Right lobe of liver (tissue), 4 donors: ENCODE measurements at regions not wholly inside any gene's neighbourhood (a gene's known extent, or its start where the extent isn't known, plus 50 kb on each side); places are given as distances from the start of the nearest gene placed in this dataset.

ENCODE experiments used
- CTCF ChIP-seq, 4 donors: fragments of 200-600 bp in 3 of 4; fragments of 450-650 bp in 1 of 4; IDR thresholded peaks; one replicate each; pipeline versions ENCODE4 v1.5.1 to v1.8.0; 2016 to 2022; ENCODE audit warnings: antibody characterized with exemption in 4 of 4, mild to moderate bottlenecking in 2 of 4
- POLR2A ChIP-seq: fragments of 450-650 bp; IDR thresholded peaks from one replicate; pipeline ENCODE4 v1.6.1; 2017; ENCODE audit warnings: antibody characterized with exemption, mild to moderate bottlenecking
- donor health status: DM: no; HTN: no; CAD: no.
- donor health status: DM: no; HTN: no; CAD: no.
- donor health status: DM: no; HTN: yes; CAD: no.

GRCh38 chr12:78269620-78270019 is 438.9 kb downstream of the NAV3 start:
- TF ChIP-seq POLR2A, result no peak
- TF ChIP-seq CTCF (IDR thresholded peaks at IDR 0.05), result no peak
